HEK293 (cell line): ENCODE measurements at regions not wholly inside any gene's neighbourhood (a gene's known extent, or its start where the extent isn't known, plus 50 kb on each side); places are given as distances from the start of the nearest gene placed in this dataset.

Experiments used
- CTCF ChIA-PET: fragments of 350-600 bp; formaldehyde crosslinking; extraction: SDS; loops from one replicate; lab custom pipeline; 2021; ENCODE audit warnings: antibody characterized with exemption; lab: Yijun Ruan, JAX
- POLR2A ChIA-PET: fragments of 300-600 bp; formaldehyde crosslinking; extraction: SDS; loops from one replicate; lab custom pipeline; 2020; ENCODE audit warnings: antibody characterized with exemption, inconsistent platforms; lab: Yijun Ruan, JAX
- H3K27ac ChIP-seq: fragments of 200-500 bp; sonication (Bioruptor generic); 2 replicates; pipeline ENCODE4 v1.5.1; 2014; ENCODE audit warnings: low read depth, low read length, control low read depth, inconsistent platforms; ENCODE audit errors: extremely low read depth
- H3K36me3 ChIP-seq, 2 experiments: fragments of 200-500 bp in 1 of 2; sonication (Bioruptor generic) in 1 of 2; 1 replicate in 1 of 2; 2 replicates in 1 of 2; pipeline ENCODE4 v1.5.1; 2014 to 2017; ENCODE audit warnings: inconsistent platforms in 2 of 2, low read length in 2 of 2; ENCODE audit not compliant: control insufficient read depth in 2 of 2, insufficient read depth in 1 of 2
- H3K4me1 ChIP-seq: fragments of 200-500 bp; sonication (Bioruptor generic); 2 replicates; pipeline ENCODE4 v1.5.1; 2014; ENCODE audit warnings: mild to moderate bottlenecking, low read length, inconsistent platforms; ENCODE audit not compliant: control insufficient read depth, insufficient read depth
- H3K4me3 ChIP-seq: 2 replicates; pipeline ENCODE4 v1.5.1; 2011; ENCODE audit warnings: low read depth, mild to moderate bottlenecking, control low read depth, low read length, moderate library complexity
- H3K9me3 ChIP-seq: fragments of 200-500 bp; sonication (Bioruptor generic); 2 replicates; pipeline ENCODE4 v1.5.1; 2014; ENCODE audit warnings: low read depth, low read length, inconsistent platforms; ENCODE audit not compliant: control insufficient read depth, insufficient read depth
- HOXD13 ChIP-seq: sonication (generic); formaldehyde crosslinking; IDR thresholded peaks from 2 replicates; pipeline ENCODE4 v1.8.0; 2022; ENCODE audit warnings: missing genetic modification reagents, borderline replicate concordance
- KLF1 ChIP-seq: fragments of 450-650 bp; formaldehyde crosslinking; IDR thresholded peaks from 2 replicates; pipeline ENCODE4 v1.5.1; 2016; ENCODE audit warnings: missing biosample characterization, missing genetic modification characterization
- KLF10 ChIP-seq: fragments of 450-650 bp; IDR thresholded peaks from 2 replicates; pipeline ENCODE4 v1.5.1; 2018; ENCODE audit warnings: missing biosample characterization, mild to moderate bottlenecking, missing genetic modification characterization
- KLF8 ChIP-seq: fragments of 450-650 bp; formaldehyde crosslinking; IDR thresholded peaks from 2 replicates; pipeline ENCODE4 v1.5.1; 2016; ENCODE audit warnings: missing biosample characterization, missing genetic modification characterization
- OSR2 ChIP-seq: fragments of 450-650 bp; formaldehyde crosslinking; IDR thresholded peaks from 2 replicates; pipeline ENCODE4 v1.5.1; 2016; ENCODE audit warnings: missing biosample characterization, missing genetic modification characterization
- PATZ1 ChIP-seq: fragments of 450-650 bp; formaldehyde crosslinking; IDR thresholded peaks from 2 replicates; pipeline ENCODE4 v1.5.1; 2016; ENCODE audit warnings: missing biosample characterization, missing genetic modification characterization
- ZBTB10 ChIP-seq: fragments of 450-650 bp; formaldehyde crosslinking; IDR thresholded peaks from 2 replicates; pipeline ENCODE4 v1.5.1; 2016; ENCODE audit warnings: missing biosample characterization, missing genetic modification characterization
- ZBTB44 ChIP-seq: fragments of 450-650 bp; IDR thresholded peaks from 2 replicates; pipeline ENCODE4 v1.5.1; 2018; ENCODE audit warnings: missing biosample characterization, mild to moderate bottlenecking, missing genetic modification characterization
- ZBTB8A ChIP-seq: fragments of 450-650 bp; formaldehyde crosslinking; IDR thresholded peaks from 2 replicates; pipeline ENCODE4 v1.5.1; 2016; ENCODE audit warnings: missing biosample characterization, missing genetic modification characterization
- ZFP3 ChIP-seq: fragments of 450-650 bp; formaldehyde crosslinking; IDR thresholded peaks from 2 replicates; pipeline ENCODE4 v1.5.1; 2016; ENCODE audit warnings: low read depth, missing biosample characterization, missing genetic modification characterization
- ZIC2 ChIP-seq: fragments of 450-650 bp; formaldehyde crosslinking; IDR thresholded peaks from 2 replicates; pipeline ENCODE4 v1.5.1; 2016; ENCODE audit warnings: missing biosample characterization, missing genetic modification characterization
- ZNF146 ChIP-seq: fragments of 450-650 bp; formaldehyde crosslinking; IDR thresholded peaks from 2 replicates; pipeline ENCODE4 v1.5.1; 2016; ENCODE audit warnings: missing biosample characterization, missing genetic modification characterization
- ZNF274 ChIP-seq, 2 experiments: fragments of 200-500 bp in 1 of 2; fragments of 450-650 bp in 1 of 2; sonication (Bioruptor generic) in 1 of 2; formaldehyde crosslinking in 1 of 2; IDR thresholded peaks; 2 replicates each; pipeline versions ENCODE4 v1.5.1 to v1.6.1; 2014 to 2016; ENCODE audit warnings: borderline replicate concordance in 1 of 2, inconsistent platforms in 1 of 2, low read length in 1 of 2, missing biosample characterization in 1 of 2, missing genetic modification characterization in 1 of 2
- ZNF350 ChIP-seq: fragments of 450-650 bp; formaldehyde crosslinking; IDR thresholded peaks from 2 replicates; pipeline ENCODE4 v1.5.0; 2017; ENCODE audit warnings: missing biosample characterization, mild to moderate bottlenecking, missing genetic modification characterization
- ZNF404 ChIP-seq: fragments of 450-650 bp; formaldehyde crosslinking; IDR thresholded peaks from 2 replicates; pipeline ENCODE4 v1.5.1; 2017; ENCODE audit warnings: missing biosample characterization, missing genetic modification characterization
- ZNF426 ChIP-seq: fragments of 450-650 bp; formaldehyde crosslinking; IDR thresholded peaks from 2 replicates; pipeline ENCODE4 v1.5.1; 2017; ENCODE audit warnings: missing biosample characterization, missing genetic modification characterization, mild to moderate bottlenecking, inconsistent platforms, moderate library complexity
- ZNF529 ChIP-seq: fragments of 450-650 bp; formaldehyde crosslinking; IDR thresholded peaks from 2 replicates; pipeline ENCODE4 v1.5.1; 2017; ENCODE audit warnings: missing genetic modification characterization, missing biosample characterization; ENCODE audit not compliant: insufficient replicate concordance
- ZNF610 ChIP-seq: fragments of 450-650 bp; formaldehyde crosslinking; IDR thresholded peaks from 2 replicates; pipeline ENCODE4 v1.5.1; 2016; ENCODE audit warnings: missing biosample characterization, missing genetic modification characterization, borderline replicate concordance
- ZNF621 ChIP-seq: fragments of 450-650 bp; formaldehyde crosslinking; IDR thresholded peaks from 2 replicates; pipeline ENCODE4 v1.5.1; 2017; ENCODE audit warnings: missing biosample characterization, missing genetic modification characterization
- ZNF707 ChIP-seq: fragments of 450-650 bp; formaldehyde crosslinking; IDR thresholded peaks from 2 replicates; pipeline ENCODE4 v1.5.1; 2016; ENCODE audit warnings: missing biosample characterization, missing genetic modification characterization
- ZNF76 ChIP-seq: fragments of 450-650 bp; formaldehyde crosslinking; IDR thresholded peaks from 2 replicates; pipeline ENCODE4; 2016; ENCODE audit warnings: low read depth, missing biosample characterization, missing genetic modification characterization, borderline replicate concordance
- ZNF843 ChIP-seq: fragments of 450-650 bp; formaldehyde crosslinking; IDR thresholded peaks from 2 replicates; pipeline ENCODE4 v1.5.1; 2016; ENCODE audit warnings: missing biosample characterization, missing genetic modification characterization
- ZXDB ChIP-seq: fragments of 450-650 bp; formaldehyde crosslinking; IDR thresholded peaks from 2 replicates; pipeline ENCODE4 v1.5.1; 2016; ENCODE audit warnings: missing biosample characterization, missing genetic modification characterization
- TF ChIP-seq, protein P1 (sequence below): fragments of 450-650 bp; formaldehyde crosslinking; IDR thresholded peaks from 2 replicates; pipeline ENCODE4 v1.5.1; 2017; ENCODE audit warnings: missing biosample characterization, missing genetic modification characterization
- TF ChIP-seq, protein P2 (sequence below): fragments of 450-650 bp; formaldehyde crosslinking; IDR thresholded peaks from 2 replicates; pipeline ENCODE4 v1.5.1; 2017; ENCODE audit warnings: missing biosample characterization, missing genetic modification characterization
- TF ChIP-seq, protein P3 (sequence below): fragments of 450-650 bp; formaldehyde crosslinking; optimal IDR thresholded peaks from 2 replicates; pipeline ENCODE3; 2016; ENCODE audit warnings: missing biosample characterization, mild to moderate bottlenecking, missing genetic modification characterization

DNA sequence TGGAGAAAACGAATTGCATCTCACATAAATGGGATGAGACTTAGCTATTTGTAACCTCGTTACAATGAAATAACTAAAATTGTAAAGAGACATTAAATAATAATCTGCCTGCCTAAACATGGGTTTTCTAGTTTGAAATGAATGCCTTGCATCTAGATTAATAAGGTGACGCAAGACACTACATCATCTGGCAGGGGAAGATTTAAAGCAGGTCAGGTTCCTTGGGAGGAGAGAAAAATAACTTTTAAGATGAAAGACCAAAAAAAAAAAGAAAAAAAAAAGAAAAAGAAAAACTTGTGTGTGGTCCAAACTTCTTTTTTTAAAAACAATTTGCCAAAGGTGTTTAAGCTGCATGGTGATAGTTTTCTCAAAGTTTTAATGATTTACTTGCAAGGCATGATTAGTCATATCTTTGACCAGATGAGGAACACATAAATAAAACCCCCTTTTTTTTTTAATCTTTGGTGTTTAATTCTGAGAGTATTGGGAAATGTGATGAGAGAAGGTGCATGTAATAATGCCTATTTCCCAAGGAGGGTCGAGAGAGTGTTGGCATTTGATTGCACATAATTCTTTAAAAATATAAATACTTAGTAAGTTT, 122.9 kb upstream of the ADAMTSL1 start:
- Histone ChIP-seq H3K4me1 (no peaks in the 10 kb centered on the region), H3K36me3 (no peaks in the 10 kb centered on the region), H3K9me3 (no peaks in the 10 kb centered on the region), H3K4me3 (no peak overlapping the region), H3K27ac (no peak overlapping the region)
- no peak for TF ChIP-seq ZNF529
- no peak for TF ChIP-seq ZBTB10 (tag by site-specific recombination)
- no peak for TF ChIP-seq OSR2 (tag by site-specific recombination)
- TF ChIP-seq ZNF76 (tag by site-specific recombination) = no peak
- no peak for TF ChIP-seq ZBTB44 (tag by site-specific recombination)
- no peak for TF ChIP-seq HOXD13
- TF ChIP-seq ZNF426 (tag by site-specific recombination) = no peak
- TF ChIP-seq, protein P1, sequence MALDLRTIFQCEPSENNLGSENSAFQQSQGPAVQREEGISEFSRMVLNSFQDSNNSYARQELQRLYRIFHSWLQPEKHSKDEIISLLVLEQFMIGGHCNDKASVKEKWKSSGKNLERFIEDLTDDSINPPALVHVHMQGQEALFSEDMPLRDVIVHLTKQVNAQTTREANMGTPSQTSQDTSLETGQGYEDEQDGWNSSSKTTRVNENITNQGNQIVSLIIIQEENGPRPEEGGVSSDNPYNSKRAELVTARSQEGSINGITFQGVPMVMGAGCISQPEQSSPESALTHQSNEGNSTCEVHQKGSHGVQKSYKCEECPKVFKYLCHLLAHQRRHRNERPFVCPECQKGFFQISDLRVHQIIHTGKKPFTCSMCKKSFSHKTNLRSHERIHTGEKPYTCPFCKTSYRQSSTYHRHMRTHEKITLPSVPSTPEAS (tag by site-specific recombination) = no peak
- TF ChIP-seq, protein P2, sequence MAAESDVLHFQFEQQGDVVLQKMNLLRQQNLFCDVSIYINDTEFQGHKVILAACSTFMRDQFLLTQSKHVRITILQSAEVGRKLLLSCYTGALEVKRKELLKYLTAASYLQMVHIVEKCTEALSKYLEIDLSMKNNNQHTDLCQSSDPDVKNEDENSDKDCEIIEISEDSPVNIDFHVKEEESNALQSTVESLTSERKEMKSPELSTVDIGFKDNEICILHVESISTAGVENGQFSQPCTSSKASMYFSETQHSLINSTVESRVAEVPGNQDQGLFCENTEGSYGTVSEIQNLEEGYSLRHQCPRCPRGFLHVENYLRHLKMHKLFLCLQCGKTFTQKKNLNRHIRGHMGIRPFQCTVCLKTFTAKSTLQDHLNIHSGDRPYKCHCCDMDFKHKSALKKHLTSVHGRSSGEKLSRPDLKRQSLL (tag by site-specific recombination) = no peak
- TF ChIP-seq ZNF707 (tag by site-specific recombination) = no peak
- no peak for TF ChIP-seq ZXDB (tag by site-specific recombination)
- no peak for TF ChIP-seq ZNF274 (IDR thresholded peaks at IDR 0.05; ENCODE audit: low read length)
- TF ChIP-seq ZNF274 (tag by site-specific recombination; IDR thresholded peaks at IDR 0.05; ENCODE audit: borderline replicate concordance) = no peak
- no peak for TF ChIP-seq KLF8 (tag by site-specific recombination)
- TF ChIP-seq KLF1 (tag by site-specific recombination) = no peak
- TF ChIP-seq ZNF404 (tag by site-specific recombination) = no peak
- no peak for TF ChIP-seq ZBTB8A (tag by site-specific recombination)
- no peak for TF ChIP-seq ZIC2 (tag by site-specific recombination)
- POLR2A ChIA-PET = no interaction called here
- CTCF ChIA-PET = interaction anchor here (1.0 kb wide), 1 partner anchor 72 kb away, joined by 3 read pairs; no protein-coding TSS in a partner anchor

- Histone ChIP-seq H3K4me3 (no peak overlapping the region), H3K36me3 (no peaks in the 10 kb centered on the region), H3K9me3 (no peaks in the 10 kb centered on the region), H3K27ac (no peak overlapping the region), H3K4me1 (no peaks in the 10 kb centered on the region)
- CTCF ChIA-PET = no interaction called here
- POLR2A ChIA-PET = no interaction called here
- TF ChIP-seq KLF8 (tag by site-specific recombination) = no peak
- TF ChIP-seq KLF10 = no peak
- TF ChIP-seq ZNF529 = no peak
- TF ChIP-seq ZNF146 = no peak
- TF ChIP-seq ZNF843 (tag by site-specific recombination) = no peak
- TF ChIP-seq ZNF610 (tag by site-specific recombination) = no peak
- TF ChIP-seq ZNF350 = no peak
- TF ChIP-seq ZFP3 (tag by site-specific recombination) = no peak
- TF ChIP-seq PATZ1 (tag by site-specific recombination) = no peak
- TF ChIP-seq, protein P3, sequence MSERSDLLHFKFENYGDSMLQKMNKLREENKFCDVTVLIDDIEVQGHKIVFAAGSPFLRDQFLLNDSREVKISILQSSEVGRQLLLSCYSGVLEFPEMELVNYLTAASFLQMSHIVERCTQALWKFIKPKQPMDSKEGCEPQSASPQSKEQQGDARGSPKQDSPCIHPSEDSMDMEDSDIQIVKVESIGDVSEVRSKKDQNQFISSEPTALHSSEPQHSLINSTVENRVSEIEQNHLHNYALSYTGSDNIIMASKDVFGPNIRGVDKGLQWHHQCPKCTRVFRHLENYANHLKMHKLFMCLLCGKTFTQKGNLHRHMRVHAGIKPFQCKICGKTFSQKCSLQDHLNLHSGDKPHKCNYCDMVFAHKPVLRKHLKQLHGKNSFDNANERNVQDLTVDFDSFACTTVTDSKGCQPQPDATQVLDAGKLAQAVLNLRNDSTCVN = no peak
- TF ChIP-seq ZNF621 (tag by site-specific recombination) = no peak
These were observed 121.2 kb upstream of the ADAMTSL1 start for GRCh38 chr9:18352711-18353110.
